Lung (tissue), 11 donors: ENCODE measurements at regions not wholly inside any gene's neighbourhood (a gene's known extent, or its start where the extent isn't known, plus 50 kb on each side); places are given as distances from the start of the nearest gene placed in this dataset.
"Not testable (repeated sequence)": the region's sequence is repeated elsewhere in the genome, so short reads cannot be mapped to it uniquely, and the experiment has no call there.

ENCODE experiments used
- ATAC-seq: fragments of 200-7000 bp; cut with Tn5 transposase; one replicate; pipeline ENCODE4 v1.9.1; 2020; ENCODE audit warnings: moderate number of reproducible peaks; ENCODE audit not compliant: insufficient read depth, low FRiP score
- DNase-seq, 3 donors: peaks; one replicate each; pipeline ENCODE4 v3.0.0-alpha.2; 2013 to 2017
- H3K27ac ChIP-seq, 2 donors: one replicate each; pipeline ENCODE4 v1.5.1; 2013; ENCODE audit warnings: mild to moderate bottlenecking in 2 of 2, moderate library complexity in 2 of 2, control low read depth in 1 of 2, inconsistent platforms in 1 of 2, low read depth in 1 of 2, low read length in 1 of 2
- H3K27me3 ChIP-seq, 3 donors: one replicate each; pipeline ENCODE4 v1.5.1; 2013; ENCODE audit warnings: low read length in 2 of 3; ENCODE audit not compliant: control insufficient read depth in 3 of 3, insufficient read depth in 3 of 3
- H3K36me3 ChIP-seq, 4 donors: one replicate each; pipeline ENCODE4 v1.5.1; 2013; ENCODE audit warnings: low read length in 4 of 4, mild to moderate bottlenecking in 1 of 4, moderate library complexity in 1 of 4; ENCODE audit not compliant: control insufficient read depth in 4 of 4, insufficient read depth in 4 of 4
- H3K4me1 ChIP-seq, 5 donors: one replicate each; pipeline ENCODE4 v1.5.1; 2013; ENCODE audit warnings: low read length in 5 of 5, mild to moderate bottlenecking in 2 of 5, moderate library complexity in 1 of 5; ENCODE audit not compliant: control insufficient read depth in 5 of 5, insufficient read depth in 5 of 5
- H3K4me3 ChIP-seq: one replicate; pipeline ENCODE4 v1.5.1; 2013; ENCODE audit warnings: mild to moderate bottlenecking, control low read depth, moderate library complexity
- H3K9ac ChIP-seq, 2 donors: one replicate each; pipeline ENCODE4 v1.5.1; 2013; ENCODE audit warnings: low read length in 2 of 2, control low read depth in 1 of 2; ENCODE audit not compliant: insufficient read depth in 1 of 2
- H3K9me3 ChIP-seq, 4 donors: one replicate each; pipeline ENCODE4 v1.5.1; 2013; ENCODE audit warnings: low read length in 3 of 4, mild to moderate bottlenecking in 1 of 4, moderate library complexity in 1 of 4; ENCODE audit not compliant: control insufficient read depth in 4 of 4, insufficient read depth in 3 of 4
- CTCF ChIP-seq: IDR thresholded peaks from 2 replicates; pipeline ENCODE4 v1.5.1; 2012; ENCODE audit warnings: mild to moderate bottlenecking; ENCODE audit errors: control extremely low read depth, extremely low read depth
- WGBS, 2 donors: extraction: QIAGEN DNeasy Blood & Tissue Kit; methylation state at CpG; one replicate each; pipeline ENCODE4 v1.1.7; 2013; 5-methylcytosine and 5-hydroxymethylcytosine counted together
- donor health status: control.
- donor health status: control.
- donor health status: Bipolar disorder and iron deficiency.
- donor health status: healthy.
- donor health status: DM: yes; HTN: yes; CAD: no.

GRCh38 chr6:67689329-67689728, 945.8 kb upstream of the ADGRB3 start:
- WGBS, 2 donors: 85% methylated on average over 1 of the region's 1 CpG
- Histone ChIP-seq H3K4me1 (no peaks in the 10 kb centered on the region), H3K9me3 (no peaks in the 10 kb centered on the region)

GRCh38 chr6:67687396-67687795, 947.7 kb upstream of the ADGRB3 start:
- DNase-seq (no peak), ATAC-seq (no peak)
- Histone ChIP-seq H3K9ac (no peak overlapping the region), H3K4me3 (no peak overlapping the region), H3K27ac (no peak overlapping the region), H3K9me3 (no peaks in the 10 kb centered on the region), H3K36me3 (no peaks in the 10 kb centered on the region), H3K27me3 (no peaks in the 10 kb centered on the region), H3K4me1 (no peaks in the 10 kb centered on the region)
- WGBS, 2 donors: 77 to 89% methylated on average over 7 of the region's 7 CpGs
- no peak for TF ChIP-seq CTCF

More at GRCh38 chr6:67689329-67689728, 945.8 kb upstream of the ADGRB3 start:
- H3K27ac ChIP-seq: no peak overlapping the region
- no peak overlapping the region for H3K4me3 ChIP-seq
- DNase-seq: no peak
- no peak overlapping the region for H3K9ac ChIP-seq
- no peak for TF ChIP-seq CTCF
- no peak for ATAC-seq
- H3K27me3 ChIP-seq: no peaks in the 10 kb centered on the region
- H3K36me3 ChIP-seq: no peaks in the 10 kb centered on the region

GRCh38 chr6:67686225-67686624, 948.9 kb upstream of the ADGRB3 start:
- H3K9me3 ChIP-seq, H3K27me3 ChIP-seq, H3K4me1 ChIP-seq, H3K27ac ChIP-seq, H3K9ac ChIP-seq, ATAC-seq, H3K4me3 ChIP-seq, H3K36me3 ChIP-seq, DNase-seq: not testable (repeated sequence)
- 71 to 94% methylated on average over 1 of the region's 1 CpG for WGBS, 2 donors

GRCh38 chr6:67683960-67684359, 951.1 kb upstream of the ADGRB3 start:
- Histone ChIP-seq H3K9me3 (no peaks in the 10 kb centered on the region), H3K27ac (no peak overlapping the region), H3K4me3 (no peak overlapping the region), H3K36me3 (no peaks in the 10 kb centered on the region), H3K27me3 (no peaks in the 10 kb centered on the region), H3K4me1 (no peaks in the 10 kb centered on the region), H3K9ac (no peak overlapping the region)
- DNase-seq: no peak
- WGBS, 2 donors: 59 to 70% methylated on average over 1 of the region's 1 CpG
- TF ChIP-seq CTCF: no peak
- no peak for ATAC-seq
